K562 (cell line): ENCODE measurements at regions not wholly inside any gene's neighbourhood (a gene's known extent, or its start where the extent isn't known, plus 50 kb on each side); places are given as distances from the start of the nearest gene placed in this dataset.

Experiments used
- E4F1 ChIP-seq: fragments of 250-450 bp; sonication (Bioruptor Pico); IDR thresholded peaks from 2 replicates; pipeline ENCODE4 v1.5.0; 2021; ENCODE audit warnings: mild to moderate bottlenecking, borderline replicate concordance
- JUND ChIP-seq, 2 experiments: IDR thresholded peaks; 2 replicates in 1 of 2; 3 replicates in 1 of 2; pipeline ENCODE4 v1.6.1; 2011; ENCODE audit warnings: borderline replicate concordance in 2 of 2, low read depth in 2 of 2, low read length in 2 of 2, improper control_type of control experiment in 1 of 2, missing biosample characterization in 1 of 2, missing genetic modification characterization in 1 of 2, missing genetic modification reagents in 1 of 2
- KDM1A ChIP-seq, 2 experiments: fragments of 450-650 bp; IDR thresholded peaks; 2 replicates each; pipeline ENCODE4 v1.6.1; 2016; ENCODE audit warnings: mild to moderate bottlenecking in 2 of 2
- MTA3 ChIP-seq: fragments of 450-650 bp; formaldehyde crosslinking; IDR thresholded peaks from 2 replicates; pipeline ENCODE4 v1.6.1; 2017; ENCODE audit warnings: mild to moderate bottlenecking, borderline replicate concordance
- RBM22 ChIP-seq: fragments of 200-400 bp; formaldehyde crosslinking; IDR thresholded peaks from 2 replicates; pipeline ENCODE4 v1.6.1; 2018; ENCODE audit warnings: low read length, low read depth; ENCODE audit not compliant: poor library complexity, severe bottlenecking
- WHSC1 ChIP-seq: IDR thresholded peaks from one replicate; pipeline ENCODE4 v1.6.1; 2012; ENCODE audit warnings: low read length, control low read depth, inconsistent platforms
- YY1 ChIP-seq, 3 experiments: IDR thresholded peaks; 2 replicates each; pipeline ENCODE4 v1.6.1; 2011; ENCODE audit warnings: low read length in 2 of 3, mild to moderate bottlenecking in 2 of 3, moderate library complexity in 2 of 3, borderline replicate concordance in 1 of 3, control low read depth in 1 of 3, low read depth in 1 of 3; ENCODE audit not compliant: insufficient read depth in 3 of 3, insufficient replicate concordance in 2 of 3, control insufficient read depth in 1 of 3, insufficient read length in 1 of 3; ENCODE audit errors: extremely low read depth in 1 of 3

- TF ChIP-seq KDM1A (IDR thresholded peaks at IDR 0.05) = no peak
- TF ChIP-seq JUND (IDR thresholded peaks at IDR 0.05; ENCODE audit: borderline replicate concordance, low read depth, low read length) = no peak
- TF ChIP-seq JUND (tag; IDR thresholded peaks at IDR 0.05; ENCODE audit: borderline replicate concordance, low read depth, low read length) = no peak
- no peak for TF ChIP-seq MTA3
- TF ChIP-seq RBM22 = no peak
- TF ChIP-seq E4F1 (CRISPR knock-in tag) = no peak
- no peak for TF ChIP-seq YY1 (IDR thresholded peaks at IDR 0.05; ENCODE audit: borderline replicate concordance in 1 of 3, control insufficient read depth in 1 of 3, extremely low read depth in 1 of 3, insufficient read depth in 3 of 3, insufficient read length in 1 of 3, insufficient replicate concordance in 2 of 3, low read depth in 1 of 3, low read length in 2 of 3)
- TF ChIP-seq WHSC1 = no peak
Observed at GRCh38 chr2:49780949-49781348, 626.6 kb upstream of the FSHR start.
